IMR-90 (cell line): ENCODE measurements at regions not wholly inside any gene's neighbourhood (a gene's known extent, or its start where the extent isn't known, plus 50 kb on each side); places are given as distances from the start of the nearest gene placed in this dataset.

Experiments used
- ATAC-seq: fragments of 200-7000 bp; cut with Tn5 transposase; 2 replicates; pipeline ENCODE4 v1.9.1; 2020; ENCODE audit warnings: low read depth, mild to moderate bottlenecking, moderate library complexity
- BruUV-seq: library from RNA; stranded (reverse); fragments of 400-500 nt; replicated peaks from 2 replicates; lab custom pipeline; 2021; lab: Mats Ljungman, UMichigan
- CTCF ChIA-PET: fragments of 300-600 bp; formaldehyde crosslinking; extraction: SDS; loops from one replicate; lab custom pipeline; 2021; ENCODE audit warnings: antibody characterized with exemption; lab: Yijun Ruan, JAX
- POLR2A ChIA-PET: fragments of 300-600 bp; sonication (Branson Sonifier 250); formaldehyde crosslinking; loops from one replicate; lab custom pipeline; 2022; ENCODE audit warnings: antibody characterized with exemption; ENCODE audit not compliant: unreplicated experiment; lab: Charles Lee
- DNase-seq: peaks from one replicate; pipeline ENCODE4 v3.0.0; 2013
- H2AFZ ChIP-seq: replicated peaks from 2 replicates; pipeline ENCODE3; 2013; ENCODE audit warnings: low read length, mild to moderate bottlenecking; ENCODE audit not compliant: poor library complexity
- H2AK5ac ChIP-seq: 2 replicates; pipeline ENCODE4 v1.6.1; 2013; ENCODE audit warnings: low read depth, low read length, inconsistent platforms
- H2AK9ac ChIP-seq: replicated peaks from 2 replicates; pipeline ENCODE3; 2013; ENCODE audit warnings: mild to moderate bottlenecking, low read depth, low read length, moderate library complexity; ENCODE audit not compliant: poor library complexity
- H2BK120ac ChIP-seq: 2 replicates; pipeline ENCODE4 v1.6.1; 2013; ENCODE audit warnings: low read depth, low read length, inconsistent platforms
- H2BK15ac ChIP-seq: 3 replicates; pipeline ENCODE4 v1.6.1; 2013; ENCODE audit warnings: low read depth, low read length, inconsistent platforms
- H2BK20ac ChIP-seq: 2 replicates; pipeline ENCODE4 v1.6.1; 2013; ENCODE audit warnings: low read depth, mild to moderate bottlenecking, inconsistent platforms, low read length, moderate library complexity
- H2BK5ac ChIP-seq: 2 replicates; pipeline ENCODE4 v1.6.1; 2013; ENCODE audit warnings: mild to moderate bottlenecking, low read depth, low read length, inconsistent platforms; ENCODE audit not compliant: poor library complexity, severe bottlenecking
- H3K14ac ChIP-seq: replicated peaks from 2 replicates; pipeline ENCODE4 v1.6.1; 2013; ENCODE audit warnings: low read depth, low read length, inconsistent platforms
- H3K18ac ChIP-seq: 2 replicates; pipeline ENCODE4 v1.6.1; 2013; ENCODE audit warnings: low read depth, low read length, control low read depth
- H3K23ac ChIP-seq: 2 replicates; pipeline ENCODE4 v1.6.1; 2013; ENCODE audit warnings: low read depth, low read length, inconsistent platforms
- H3K27ac ChIP-seq: 2 replicates; pipeline ENCODE4 v1.5.1; 2013; ENCODE audit warnings: mild to moderate bottlenecking, control low read depth, low read length; ENCODE audit not compliant: insufficient read depth
- H3K27me3 ChIP-seq: 2 replicates; pipeline ENCODE4 v1.6.1; 2013; ENCODE audit warnings: low read length; ENCODE audit not compliant: control insufficient read depth, insufficient read depth
- H3K36me3 ChIP-seq: 2 replicates; pipeline ENCODE4 v1.6.1; 2013; ENCODE audit warnings: low read length, mixed read lengths; ENCODE audit not compliant: control insufficient read depth, insufficient read depth
- H3K4ac ChIP-seq: 2 replicates; pipeline ENCODE4 v1.6.1; 2013; ENCODE audit warnings: low read depth, low read length, inconsistent platforms
- H3K4me1 ChIP-seq: 2 replicates; pipeline ENCODE4 v1.6.1; 2013; ENCODE audit warnings: low read length, mixed read lengths; ENCODE audit not compliant: control insufficient read depth, insufficient read depth
- H3K4me2 ChIP-seq: 2 replicates; pipeline ENCODE4 v1.6.1; 2013; ENCODE audit warnings: low read depth, mild to moderate bottlenecking, control low read depth, low read length, moderate library complexity
- H3K4me3 ChIP-seq: 2 replicates; pipeline ENCODE4 v1.5.1; 2013; ENCODE audit warnings: low read depth, mild to moderate bottlenecking, control low read depth, low read length, moderate library complexity; ENCODE audit not compliant: insufficient read depth
- H3K56ac ChIP-seq: 2 replicates; pipeline ENCODE4 v1.6.1; 2013; ENCODE audit warnings: low read length, inconsistent platforms; ENCODE audit not compliant: insufficient read depth; ENCODE audit errors: extremely low read depth
- H3K79me1 ChIP-seq, 2 experiments: 2 replicates each; pipeline ENCODE4 v1.6.1; 2013; ENCODE audit warnings: low read length in 2 of 2, inconsistent platforms in 1 of 2, low read depth in 1 of 2
- H3K9ac ChIP-seq: 2 replicates; pipeline ENCODE4 v1.6.1; 2013; ENCODE audit warnings: low read depth, low read length, control low read depth
- H3K9me1 ChIP-seq: 2 replicates; pipeline ENCODE4 v1.6.1; 2013; ENCODE audit warnings: low read length, inconsistent platforms; ENCODE audit not compliant: insufficient read depth
- H3K9me3 ChIP-seq: 2 replicates; pipeline ENCODE4 v1.6.1; 2013; ENCODE audit warnings: low read length; ENCODE audit not compliant: control insufficient read depth, insufficient read depth
- H4K20me1 ChIP-seq: 2 replicates; pipeline ENCODE4 v1.6.1; 2013; ENCODE audit warnings: low read length, inconsistent platforms; ENCODE audit not compliant: insufficient read depth
- H4K5ac ChIP-seq: 2 replicates; pipeline ENCODE4 v1.6.1; 2013; ENCODE audit warnings: mild to moderate bottlenecking, low read depth, low read length, control low read depth
- H4K8ac ChIP-seq, 2 experiments: 2 replicates each; pipeline ENCODE4 v1.6.1; 2013; ENCODE audit warnings: low read depth in 2 of 2, low read length in 2 of 2, control low read depth in 1 of 2, inconsistent platforms in 1 of 2
- H4K91ac ChIP-seq: 2 replicates; pipeline ENCODE4 v1.6.1; 2013; ENCODE audit warnings: low read depth, low read length, inconsistent platforms; ENCODE audit not compliant: insufficient read depth
- BHLHE40 ChIP-seq: fragments of 150-350 bp; IDR thresholded peaks from 2 replicates; pipeline ENCODE4 v1.6.1; 2016; ENCODE audit warnings: mild to moderate bottlenecking, low read depth, low read length
- CEBPB ChIP-seq: IDR thresholded peaks from 2 replicates; pipeline ENCODE4 v1.6.1; 2012; ENCODE audit warnings: low read depth, low read length, improper control_type of control experiment
- CHD1 ChIP-seq: IDR thresholded peaks from 2 replicates; pipeline ENCODE4 v1.6.1; 2012; ENCODE audit warnings: low read depth, low read length, improper control_type of control experiment
- CTCF ChIP-seq: conservative IDR thresholded peaks from 2 replicates; pipeline ENCODE4 v1.5.1; 2012; ENCODE audit warnings: mild to moderate bottlenecking, low read depth, low read length, improper control_type of control experiment
- ELK1 ChIP-seq: fragments of 150-350 bp; IDR thresholded peaks from 2 replicates; pipeline ENCODE4 v1.6.1; 2016; ENCODE audit warnings: low read depth, mild to moderate bottlenecking, low read length, moderate library complexity, borderline replicate concordance
- MAFK ChIP-seq: IDR thresholded peaks from 2 replicates; pipeline ENCODE4 v1.6.1; 2012; ENCODE audit warnings: low read depth, low read length, improper control_type of control experiment
- MAZ ChIP-seq: IDR thresholded peaks from 2 replicates; pipeline ENCODE4 v1.6.1; 2012; ENCODE audit warnings: low read depth, mild to moderate bottlenecking, low read length, improper control_type of control experiment, moderate library complexity, borderline replicate concordance
- MXI1 ChIP-seq: IDR thresholded peaks from 2 replicates; pipeline ENCODE4 v1.6.1; 2012; ENCODE audit warnings: low read depth, mild to moderate bottlenecking, low read length, moderate library complexity, borderline replicate concordance
- NFE2L2 ChIP-seq: fragments of 150-350 bp; IDR thresholded peaks from 2 replicates; pipeline ENCODE4 v1.6.1; 2016; ENCODE audit warnings: low read depth, mild to moderate bottlenecking, low read length
- POLR2A ChIP-seq: IDR thresholded peaks from 2 replicates; pipeline ENCODE4 v1.6.1; 2012; ENCODE audit warnings: mild to moderate bottlenecking, low read depth, low read length
- RAD21 ChIP-seq: IDR thresholded peaks from 2 replicates; pipeline ENCODE4 v1.6.1; 2012; ENCODE audit warnings: low read length, improper control_type of control experiment
- RCOR1 ChIP-seq: IDR thresholded peaks from 2 replicates; pipeline ENCODE4 v1.6.1; 2012; ENCODE audit warnings: mild to moderate bottlenecking, low read length, improper control_type of control experiment; ENCODE audit not compliant: insufficient replicate concordance
- RFX5 ChIP-seq: IDR thresholded peaks from 2 replicates; pipeline ENCODE4 v1.8.0; 2012; ENCODE audit warnings: low read depth, mild to moderate bottlenecking, low read length, moderate library complexity
- SMC3 ChIP-seq: fragments of 150-350 bp; IDR thresholded peaks from 2 replicates; pipeline ENCODE4 v1.6.1; 2016; ENCODE audit warnings: low read depth, mild to moderate bottlenecking, antibody characterized with exemption, low read length, moderate library complexity
- USF2 ChIP-seq: fragments of 150-350 bp; IDR thresholded peaks from 2 replicates; pipeline ENCODE4 v1.6.1; 2017; ENCODE audit warnings: mild to moderate bottlenecking, antibody characterized with exemption, low read length, low read depth
- WGBS, 2 experiments: methylation state at CpG; one replicate each; pipeline versions ENCODE4 v1.1.5 to v1.1.7; 2013; ENCODE audit warnings: missing lambda C conversion rate in 2 of 2; ENCODE audit not compliant: insufficient read length in 1 of 2; ENCODE audit errors: extremely low coverage in 2 of 2; 5-methylcytosine and 5-hydroxymethylcytosine counted together
- dilution Hi-C: fragments of 300-500 bp; cut with HindIII; formaldehyde crosslinking; loops from one replicate; pipeline ENCODE4 v1.14.3; 2018; ENCODE audit warnings: low sequenced_read_pairs; ENCODE audit not compliant: unreplicated experiment
- in situ Hi-C: fragments of 300-500 bp; cut with MboI; formaldehyde crosslinking; loops from 3 replicates; pipeline ENCODE4 v1.14.3; 2019; ENCODE audit warnings: low sequenced_read_pairs, inconsistent platforms, mixed read lengths
- intact Hi-C: fragments of 100-400 bp; cut with micrococcal nuclease; formaldehyde crosslinking; loops from 2 replicates; pipeline ENCODE4 v1.10.0; 2022

DNA sequence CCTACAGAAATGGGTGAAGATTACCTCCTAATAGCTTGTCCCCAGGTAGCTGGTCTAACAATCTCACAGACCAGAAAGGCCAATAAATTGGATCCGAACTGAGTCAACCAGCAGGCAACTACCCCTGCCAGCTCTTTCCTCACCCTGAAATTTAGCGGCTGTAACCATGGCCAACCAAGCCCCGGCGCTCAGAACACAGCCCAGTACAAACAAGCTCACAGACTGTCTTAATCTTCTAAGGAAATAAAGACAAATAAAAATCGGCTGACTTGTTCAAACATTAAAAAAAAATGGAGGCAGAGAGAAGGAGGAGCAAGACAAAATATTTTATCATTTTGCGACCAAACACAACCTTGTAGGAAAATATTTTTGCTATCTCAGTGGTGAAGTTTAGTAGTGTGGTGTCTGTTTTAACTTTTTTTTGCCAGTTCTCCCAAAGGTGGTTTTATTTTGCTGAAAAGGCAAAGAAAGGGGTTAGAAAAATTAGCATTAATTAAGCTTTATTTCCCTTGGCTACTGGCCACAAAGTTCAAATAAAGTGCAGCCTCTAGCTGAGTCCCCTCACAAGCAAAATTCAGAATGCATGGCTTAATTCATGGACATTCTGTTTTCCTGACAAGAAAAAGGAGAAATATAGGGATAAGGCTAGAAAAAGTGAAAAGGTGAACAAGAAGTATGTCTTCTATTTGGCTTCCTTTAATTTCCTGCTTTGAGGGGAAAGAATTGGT is 313.0 kb upstream of the NPVF start:
- no peak overlapping the region for H2BK5ac ChIP-seq
- H3K4me1 ChIP-seq: no peaks in the 10 kb centered on the region
- H3K9me3 ChIP-seq: no peaks in the 10 kb centered on the region
- H3K36me3 ChIP-seq: no peaks in the 10 kb centered on the region
- no peaks in the 10 kb centered on the region for H3K9me1 ChIP-seq
- in situ Hi-C loops: no loop called here
- H4K91ac ChIP-seq: no peak overlapping the region
- intact Hi-C loops: no loop called here
- H4K5ac ChIP-seq: no peak overlapping the region
- WGBS, 2 experiments: no CpG with 5 or more reads among the region's 6 CpGs
- no peak overlapping the region for H3K14ac ChIP-seq
- no peak for DNase-seq
- H3K79me1 ChIP-seq: no peaks in the 10 kb centered on the region
- no peak overlapping the region for H4K8ac ChIP-seq
- no peak overlapping the region for H2AFZ ChIP-seq
- TF ChIP-seq CHD1: no peak
- TF ChIP-seq RFX5: no peak
- TF ChIP-seq MAZ: no peak
- TF ChIP-seq BHLHE40: no peak
- TF ChIP-seq RCOR1: no peak
- TF ChIP-seq ELK1: no peak
- TF ChIP-seq CEBPB: no peak
- no peak for TF ChIP-seq CTCF
- TF ChIP-seq MXI1: no peak
- no peak for TF ChIP-seq SMC3
- no peak for TF ChIP-seq MAFK
- no peak for TF ChIP-seq NFE2L2
- no peak for TF ChIP-seq USF2
- no peak for TF ChIP-seq POLR2A
- TF ChIP-seq RAD21: no peak
- H2AK5ac ChIP-seq: no peak overlapping the region
- H2BK120ac ChIP-seq: no peak overlapping the region
- no peaks in the 10 kb centered on the region for H4K20me1 ChIP-seq
- H3K4ac ChIP-seq: no peak overlapping the region
- H3K27me3 ChIP-seq: no peaks in the 10 kb centered on the region
- H3K4me3 ChIP-seq: no peak overlapping the region
- no peak overlapping the region for H2AK9ac ChIP-seq
- no peak overlapping the region for H3K27ac ChIP-seq
- no peak for ATAC-seq
- no peak overlapping the region for H3K9ac ChIP-seq
- no TSS peak for BruUV-seq
- no peak overlapping the region for H3K18ac ChIP-seq
- no peak overlapping the region for H2BK15ac ChIP-seq
- H2BK20ac ChIP-seq: no peak overlapping the region
- ChIA-PET CTCF (no interaction called here), POLR2A (no interaction called here)
- dilution Hi-C loops: no loop called here
- no peak overlapping the region for H3K4me2 ChIP-seq
- no peak overlapping the region for H3K56ac ChIP-seq
- H3K23ac ChIP-seq: no peak overlapping the region
